SU-DHL-6 (cell line): ENCODE measurements at regions not wholly inside any gene's neighbourhood (a gene's known extent, or its start where the extent isn't known, plus 50 kb on each side); places are given as distances from the start of the nearest gene placed in this dataset.
"Not testable (repeated sequence)": the region's sequence is repeated elsewhere in the genome, so short reads cannot be mapped to it uniquely, and the experiment has no call there.

Experiments
- H2AFZ ChIP-seq: fragments of 200-600 bp; sonication (generic); 2 replicates; pipeline ENCODE4 v1.6.1; 2014; ENCODE audit warnings: low read depth, mild to moderate bottlenecking, moderate library complexity, mixed read lengths, antibody characterized with exemption, low read length; ENCODE audit not compliant: severe bottlenecking
- H3F3A ChIP-seq: fragments of 200-600 bp; shearing (Covaris generic); 2 replicates; pipeline ENCODE4 v1.6.0; 2016; ENCODE audit warnings: antibody characterized with exemption, mild to moderate bottlenecking; ENCODE audit not compliant: insufficient read depth
- H3K27ac ChIP-seq: fragments of 200-600 bp; sonication (generic); 2 replicates; pipeline ENCODE4 v1.5.1; 2016; ENCODE audit warnings: low read depth, mild to moderate bottlenecking, low read length, moderate library complexity, mixed read lengths
- H3K27me3 ChIP-seq: fragments of 200-600 bp; sonication (generic), shearing (Covaris generic); 2 replicates; pipeline ENCODE4 v1.6.0; 2014; ENCODE audit warnings: mild to moderate bottlenecking, low read length
- H3K36me3 ChIP-seq: fragments of 200-600 bp; sonication (generic); 2 replicates; pipeline ENCODE4 v1.6.1; 2014; ENCODE audit warnings: mild to moderate bottlenecking, low read length, mixed read lengths
- H3K4me2 ChIP-seq: fragments of 300-600, 200-600 bp; shearing (Covaris generic), sonication (generic); 2 replicates; pipeline ENCODE4 v1.6.0; 2014; ENCODE audit warnings: low read length, low read depth, mild to moderate bottlenecking; ENCODE audit not compliant: poor library complexity, severe bottlenecking
- H3K4me3 ChIP-seq: fragments of 200-600 bp; sonication (generic); 2 replicates; pipeline ENCODE4 v1.5.1; 2014; ENCODE audit warnings: antibody characterized with exemption, low read length, mild to moderate bottlenecking, mixed read lengths; ENCODE audit not compliant: insufficient read depth, poor library complexity, severe bottlenecking
- H3K79me2 ChIP-seq: fragments of 200-600 bp; sonication (generic); 2 replicates; pipeline ENCODE4 v1.6.1; 2014; ENCODE audit warnings: mild to moderate bottlenecking, low read length, moderate library complexity; ENCODE audit not compliant: insufficient read depth
- H3K9ac ChIP-seq: fragments of 200-600 bp; sonication (generic); 2 replicates; pipeline ENCODE4 v1.7.0; 2014; ENCODE audit warnings: mild to moderate bottlenecking, low read length
- H3K9me2 ChIP-seq: fragments of 200-600 bp; sonication (generic); replicated peaks from 2 replicates; pipeline ENCODE4 v1.6.1; 2014; ENCODE audit warnings: low read length; ENCODE audit not compliant: insufficient read depth
- H3K9me3 ChIP-seq: fragments of 200-600 bp; sonication (generic); 2 replicates; pipeline ENCODE4 v1.6.1; 2014; ENCODE audit warnings: low read length, mixed read lengths; ENCODE audit not compliant: insufficient read depth
- H4K20me1 ChIP-seq: fragments of 200-600 bp; sonication (generic); 2 replicates; pipeline ENCODE4 v1.6.1; 2014; ENCODE audit warnings: low read depth, mild to moderate bottlenecking, antibody characterized with exemption, low read length, moderate library complexity, mixed read lengths
- TF ChIP-seq, protein P1 (sequence below): fragments of 200-600 bp; sonication (generic); IDR thresholded peaks from one replicate; pipeline ENCODE4 v1.5.1; 2017; ENCODE audit warnings: antibody characterized with exemption, mild to moderate bottlenecking, low read length, moderate library complexity; ENCODE audit not compliant: insufficient read depth, poor library complexity, severe bottlenecking

GRCh38 chr16:15219679-15220615 is 125.9 kb upstream of the RRN3 start:
- H3K27me3 ChIP-seq, H3K27ac ChIP-seq, H3K79me2 ChIP-seq, H3K4me3 ChIP-seq, H3F3A ChIP-seq, H3K4me2 ChIP-seq, H3K9me3 ChIP-seq, H2AFZ ChIP-seq, H4K20me1 ChIP-seq, H3K9me2 ChIP-seq, H3K9ac ChIP-seq, H3K36me3 ChIP-seq: not testable (repeated sequence)
- TF ChIP-seq, protein P1, sequence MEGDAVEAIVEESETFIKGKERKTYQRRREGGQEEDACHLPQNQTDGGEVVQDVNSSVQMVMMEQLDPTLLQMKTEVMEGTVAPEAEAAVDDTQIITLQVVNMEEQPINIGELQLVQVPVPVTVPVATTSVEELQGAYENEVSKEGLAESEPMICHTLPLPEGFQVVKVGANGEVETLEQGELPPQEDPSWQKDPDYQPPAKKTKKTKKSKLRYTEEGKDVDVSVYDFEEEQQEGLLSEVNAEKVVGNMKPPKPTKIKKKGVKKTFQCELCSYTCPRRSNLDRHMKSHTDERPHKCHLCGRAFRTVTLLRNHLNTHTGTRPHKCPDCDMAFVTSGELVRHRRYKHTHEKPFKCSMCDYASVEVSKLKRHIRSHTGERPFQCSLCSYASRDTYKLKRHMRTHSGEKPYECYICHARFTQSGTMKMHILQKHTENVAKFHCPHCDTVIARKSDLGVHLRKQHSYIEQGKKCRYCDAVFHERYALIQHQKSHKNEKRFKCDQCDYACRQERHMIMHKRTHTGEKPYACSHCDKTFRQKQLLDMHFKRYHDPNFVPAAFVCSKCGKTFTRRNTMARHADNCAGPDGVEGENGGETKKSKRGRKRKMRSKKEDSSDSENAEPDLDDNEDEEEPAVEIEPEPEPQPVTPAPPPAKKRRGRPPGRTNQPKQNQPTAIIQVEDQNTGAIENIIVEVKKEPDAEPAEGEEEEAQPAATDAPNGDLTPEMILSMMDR: peak; percentile 13

DNA sequence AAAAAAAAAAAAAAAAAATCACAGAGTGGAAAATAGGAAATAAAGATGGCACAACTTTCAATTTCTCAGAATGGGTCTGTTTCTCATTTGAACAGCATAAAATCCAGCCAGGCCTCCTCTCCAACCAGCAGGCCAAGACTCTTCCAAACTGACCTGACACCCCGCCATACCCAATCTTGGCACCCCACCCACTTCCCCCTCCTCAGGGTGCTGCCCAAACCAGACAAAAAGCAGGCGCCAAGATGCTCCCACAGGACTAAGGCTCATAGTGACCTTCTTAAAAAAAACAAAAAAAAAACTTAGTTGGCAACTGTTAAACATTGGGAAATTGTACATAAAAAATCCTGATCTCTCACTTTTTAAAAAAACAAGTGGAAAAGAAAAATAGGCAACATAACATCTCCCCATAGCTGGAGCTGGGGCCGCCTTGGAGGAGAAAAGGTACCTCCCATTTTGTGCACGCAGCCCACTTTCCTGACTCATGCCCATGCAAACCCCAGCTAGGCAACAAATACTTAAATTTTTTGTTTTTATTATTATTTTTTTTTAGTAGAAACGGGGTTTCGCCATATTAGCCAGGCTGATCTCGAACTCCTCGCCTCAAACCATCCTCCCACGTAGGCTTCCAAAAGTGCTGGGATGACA is 124.9 kb upstream of the RRN3 start:
- not testable (repeated sequence) for H3K27me3 ChIP-seq, H3K9me2 ChIP-seq, H3K9me3 ChIP-seq, H3F3A ChIP-seq, H3K79me2 ChIP-seq, H3K36me3 ChIP-seq, H3K4me2 ChIP-seq, H3K4me3 ChIP-seq, H4K20me1 ChIP-seq, H3K9ac ChIP-seq, H2AFZ ChIP-seq, H3K27ac ChIP-seq

DNA sequence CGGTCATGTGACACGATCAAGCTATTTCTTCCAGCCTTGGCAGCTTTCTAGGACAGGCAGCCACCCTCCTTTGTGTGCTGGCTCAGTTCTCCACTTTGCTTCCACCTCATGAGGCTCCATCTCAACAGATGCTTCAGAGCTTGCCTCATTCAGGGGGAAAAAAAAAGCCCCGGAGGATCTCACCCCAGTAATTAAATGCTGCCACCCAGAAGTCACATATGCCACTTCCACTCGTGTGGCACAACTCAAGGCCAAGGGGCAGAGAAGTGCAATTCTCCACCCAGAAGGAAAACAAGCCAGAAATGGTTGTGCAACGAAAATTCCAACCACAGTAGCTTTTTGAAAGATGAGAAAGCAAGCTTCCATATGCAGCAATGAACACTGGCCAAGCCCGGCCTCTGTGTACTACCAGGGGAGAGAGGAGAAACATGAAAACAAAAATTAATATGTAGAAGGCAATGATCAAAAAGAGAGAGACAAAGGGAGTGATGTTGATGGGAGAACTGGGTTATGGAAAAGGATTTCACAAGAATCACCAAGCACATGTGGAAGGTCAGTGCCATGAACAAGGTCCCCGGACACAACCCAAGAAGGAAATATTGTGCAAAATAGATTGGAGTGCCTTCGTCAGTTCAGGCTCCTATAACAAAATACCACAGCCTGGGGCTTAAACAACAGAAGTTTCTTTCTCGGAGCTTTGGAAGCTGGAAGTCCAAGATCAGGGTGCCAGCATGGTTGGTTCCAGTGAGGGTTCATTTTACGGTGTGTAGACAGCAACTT is 113.3 kb upstream of the RRN3 start:
- not testable (repeated sequence) for H4K20me1 ChIP-seq, H3K9me3 ChIP-seq, H2AFZ ChIP-seq, H3K4me3 ChIP-seq, H3K27ac ChIP-seq, H3K27me3 ChIP-seq, H3K4me2 ChIP-seq, H3K79me2 ChIP-seq, H3K36me3 ChIP-seq, H3K9me2 ChIP-seq, H3K9ac ChIP-seq, H3F3A ChIP-seq

DNA sequence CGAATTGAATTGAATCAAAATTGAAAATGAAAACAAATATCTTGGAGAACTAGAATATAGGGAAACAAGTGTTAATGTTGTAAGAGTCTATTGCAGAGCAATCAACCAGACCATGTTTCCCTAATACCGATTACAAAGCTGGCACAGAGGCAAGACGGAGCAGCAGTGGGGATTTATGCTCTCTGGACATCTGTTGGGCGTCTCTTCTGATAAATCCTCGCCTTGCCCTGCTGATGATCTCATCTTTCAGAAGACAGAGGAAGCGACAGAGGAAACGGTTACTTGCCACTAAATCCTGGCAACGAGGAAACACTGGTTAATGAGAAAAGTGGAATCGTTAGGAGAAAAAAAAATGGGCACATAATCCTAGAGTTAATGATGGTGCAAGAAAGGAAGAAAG is 112.4 kb upstream of the RRN3 start:
- H3K27ac ChIP-seq, H3K79me2 ChIP-seq, H3K4me3 ChIP-seq, H3K36me3 ChIP-seq, H3K9me3 ChIP-seq, H2AFZ ChIP-seq, H3K4me2 ChIP-seq, H3F3A ChIP-seq, H3K9ac ChIP-seq, H3K27me3 ChIP-seq, H4K20me1 ChIP-seq, H3K9me2 ChIP-seq: not testable (repeated sequence)

GRCh38 chr16:15205939-15206338 is 111.9 kb upstream of the RRN3 start:
- not testable (repeated sequence) for H3K9me3 ChIP-seq, H4K20me1 ChIP-seq, H3K79me2 ChIP-seq, H3K27me3 ChIP-seq, H3F3A ChIP-seq, H3K27ac ChIP-seq, H3K4me2 ChIP-seq, H3K9me2 ChIP-seq, H3K9ac ChIP-seq, H2AFZ ChIP-seq, H3K4me3 ChIP-seq, H3K36me3 ChIP-seq

- not testable (repeated sequence) for H3K27me3 ChIP-seq, H3K4me3 ChIP-seq, H2AFZ ChIP-seq
Observed at GRCh38 chr16:15204571-15204970, 110.5 kb upstream of the RRN3 start.

DNA sequence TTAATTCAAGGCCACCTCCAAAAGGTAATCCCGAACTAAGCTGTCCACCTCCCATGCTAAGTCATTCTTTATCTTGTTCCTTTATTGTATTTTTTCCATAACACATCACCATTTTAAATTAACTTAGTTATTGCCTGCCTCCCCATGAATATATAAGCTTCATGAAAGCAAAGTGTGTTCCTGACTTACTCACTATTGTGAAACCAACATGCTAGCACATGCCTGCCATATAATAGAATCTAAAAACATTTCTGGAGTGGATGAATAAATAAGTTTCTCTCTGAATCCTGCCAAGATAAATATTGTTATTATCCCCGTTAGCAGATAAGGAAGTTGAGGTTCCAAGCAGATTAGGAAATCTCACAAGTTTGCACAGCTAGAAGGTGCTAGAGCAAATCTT is 98.7 kb upstream of the RRN3 start:
- not testable (repeated sequence) for H3K27me3 ChIP-seq, H3K9ac ChIP-seq, H3K36me3 ChIP-seq, H3K4me3 ChIP-seq, H3K9me2 ChIP-seq, H3K4me2 ChIP-seq, H3F3A ChIP-seq, H4K20me1 ChIP-seq, H3K27ac ChIP-seq, H2AFZ ChIP-seq, H3K79me2 ChIP-seq, H3K9me3 ChIP-seq

More at GRCh38 chr16:15204571-15204970, 110.5 kb upstream of the RRN3 start:
- H3K4me2 ChIP-seq, H3K27ac ChIP-seq, H4K20me1 ChIP-seq, H3K9ac ChIP-seq, H3F3A ChIP-seq, H3K9me3 ChIP-seq, H3K36me3 ChIP-seq, H3K9me2 ChIP-seq, H3K79me2 ChIP-seq: not testable (repeated sequence)
